ENCODE measurements at regions not wholly inside any gene's neighbourhood (a gene's known extent, or its start where the extent isn't known, plus 50 kb on each side); places are given as distances from the start of the nearest gene placed in this dataset.

- no peak for TF ChIP-seq CTCF (IDR thresholded peaks at IDR 0.05; ENCODE audit: unreplicated experiment)
- no peak overlapping the region for H3K4me3 Mint-ChIP-seq (ENCODE audit: low read depth)
- H3K36me3 Mint-ChIP-seq (ENCODE audit: insufficient read depth) = no peaks in the 10 kb centered on the region
- no peaks in the 10 kb centered on the region for H3K9me3 Mint-ChIP-seq (ENCODE audit: low read depth)
- no peak for DNase-seq (ENCODE audit: low spot score, unreplicated experiment)
- peaks cover 67% of the 10 kb centered on the region for H3K27me3 Mint-ChIP-seq
- peaks cover 11% of the 10 kb centered on the region for H3K4me1 Mint-ChIP-seq (ENCODE audit: low read depth)
- no peak overlapping the region for H3K27ac Mint-ChIP-seq
Observed at GRCh38 chr16:48905632-48906505, 295.9 kb upstream of the N4BP1 start.

GRCh38 chr16:48904333-48904732, 294.4 kb upstream of the N4BP1 start:
- H3K4me1 Mint-ChIP-seq (ENCODE audit: low read depth) = peaks cover 11% of the 10 kb centered on the region
- H3K36me3 Mint-ChIP-seq (ENCODE audit: insufficient read depth) = no peaks in the 10 kb centered on the region
- DNase-seq (ENCODE audit: low spot score, unreplicated experiment) = no peak
- TF ChIP-seq CTCF (IDR thresholded peaks at IDR 0.05; ENCODE audit: unreplicated experiment) = no peak
- no peak overlapping the region for H3K4me3 Mint-ChIP-seq (ENCODE audit: low read depth)
- no peak overlapping the region for H3K27ac Mint-ChIP-seq
- H3K9me3 Mint-ChIP-seq (ENCODE audit: low read depth) = no peaks in the 10 kb centered on the region
- peaks cover 66% of the 10 kb centered on the region for H3K27me3 Mint-ChIP-seq

GRCh38 chr16:48903039-48903438, 293.1 kb upstream of the N4BP1 start:
- Mint-ChIP-seq H3K9me3 (ENCODE audit: low read depth) (no peaks in the 10 kb centered on the region), H3K4me1 (ENCODE audit: low read depth) (peaks cover 11% of the 10 kb centered on the region), H3K27me3 (peaks cover 73% of the 10 kb centered on the region), H3K4me3 (ENCODE audit: low read depth) (no peak overlapping the region), H3K36me3 (ENCODE audit: insufficient read depth) (no peaks in the 10 kb centered on the region), H3K27ac (no peak overlapping the region)
- no peak for TF ChIP-seq CTCF (IDR thresholded peaks at IDR 0.05; ENCODE audit: unreplicated experiment)
- no peak for DNase-seq (ENCODE audit: low spot score, unreplicated experiment)

- Mint-ChIP-seq H3K4me3 (ENCODE audit: low read depth) (no peak overlapping the region), H3K36me3 (ENCODE audit: insufficient read depth) (no peaks in the 10 kb centered on the region), H3K27ac (no peak overlapping the region), H3K4me1 (ENCODE audit: low read depth) (peaks cover 11% of the 10 kb centered on the region), H3K9me3 (ENCODE audit: low read depth) (no peaks in the 10 kb centered on the region), H3K27me3 (peaks cover 77% of the 10 kb centered on the region)
- DNase-seq (ENCODE audit: low spot score, unreplicated experiment) = no peak
- peak; percentile 30 for TF ChIP-seq CTCF (IDR thresholded peaks at IDR 0.05; ENCODE audit: unreplicated experiment)
Observed at GRCh38 chr16:48901712-48902374, 291.9 kb upstream of the N4BP1 start.

- H3K4me1 Mint-ChIP-seq (ENCODE audit: low read depth) = peaks cover 11% of the 10 kb centered on the region
- DNase-seq (ENCODE audit: low spot score, unreplicated experiment) = no peak
- TF ChIP-seq CTCF (IDR thresholded peaks at IDR 0.05; ENCODE audit: unreplicated experiment) = no peak
- no peaks in the 10 kb centered on the region for H3K9me3 Mint-ChIP-seq (ENCODE audit: low read depth)
- H3K36me3 Mint-ChIP-seq (ENCODE audit: insufficient read depth) = no peaks in the 10 kb centered on the region
- H3K27ac Mint-ChIP-seq = no peak overlapping the region
- H3K4me3 Mint-ChIP-seq (ENCODE audit: low read depth) = no peak overlapping the region
- H3K27me3 Mint-ChIP-seq = peaks cover 80% of the 10 kb centered on the region
Observed at GRCh38 chr16:48899500-48899899, 289.5 kb upstream of the N4BP1 start.

Data from progenitor cell of endocrine pancreas (in vitro differentiated cells).